ENCODE measurements at regions not wholly inside any gene's neighbourhood (a gene's known extent, or its start where the extent isn't known, plus 50 kb on each side); places are given as distances from the start of the nearest gene placed in this dataset.
"Not testable (repeated sequence)": the region's sequence is repeated elsewhere in the genome, so short reads cannot be mapped to it uniquely, and the experiment has no call there.

DNA sequence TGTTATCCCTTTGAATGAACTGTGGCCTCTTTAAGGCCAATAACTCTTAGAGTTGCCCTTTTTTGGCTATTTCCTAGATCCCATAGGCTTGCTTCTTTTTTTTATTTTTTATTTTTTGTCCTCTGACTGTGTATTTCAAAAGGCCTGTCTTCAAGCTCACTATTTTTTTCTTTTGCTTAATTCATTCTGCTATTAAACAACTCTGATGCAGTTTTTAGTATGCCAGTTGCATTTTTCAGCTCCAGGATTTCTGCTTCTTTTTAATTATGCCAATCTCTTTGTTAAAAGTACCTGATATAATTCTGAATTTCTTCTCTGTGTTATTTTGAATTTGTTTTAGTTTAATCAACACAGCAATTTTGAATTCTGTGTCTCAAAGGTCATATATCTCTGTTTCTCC is 912.1 kb downstream of the PLOD2 start:
- intact Hi-C loops (cut with DNase I), result no loop called here
- H3K4me3 ChIP-seq, result no peak overlapping the region
- peaks cover 0 to 4% (median 0%) of the 10 kb centered on the region in 3 donors for H3K9me3 ChIP-seq
- H3K4me1 ChIP-seq, result no peaks in the 10 kb centered on the region
- DNase-seq (no peak), ATAC-seq (no peak)
- no peak overlapping the region for H3K27ac ChIP-seq
- TF ChIP-seq CTCF (IDR thresholded peaks at IDR 0.05), result no peak
- no peak for TF ChIP-seq POLR2A (IDR thresholded peaks at IDR 0.05)
- no peaks in the 10 kb centered on the region for H3K27me3 ChIP-seq
- no peaks in the 10 kb centered on the region for H3K36me3 ChIP-seq (replicated peaks in 1 of 2; ENCODE audit: insufficient read depth in 1 of 2, low read depth in 2 of 2)

DNA sequence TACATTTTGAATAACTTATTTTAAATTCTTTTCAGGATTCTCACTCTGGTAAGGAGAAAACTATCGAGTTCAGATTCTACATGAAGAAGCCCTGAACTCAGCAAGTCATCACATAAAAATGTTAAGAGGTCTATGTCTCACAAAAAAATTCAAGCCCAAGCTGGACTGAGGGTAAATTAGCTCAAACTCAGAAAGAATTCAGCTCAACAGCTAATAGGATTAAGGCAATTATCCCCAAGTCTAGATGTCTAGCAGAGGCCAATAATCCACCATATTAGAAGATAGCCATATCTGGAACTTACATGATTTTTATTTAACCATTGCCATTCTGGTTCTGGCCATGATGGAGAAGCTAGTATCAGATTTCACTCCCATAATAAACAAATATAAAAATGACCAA is 909.7 kb downstream of the PLOD2 start:
- ATAC-seq (no peak), DNase-seq (no peak)
- intact Hi-C loops (cut with DNase I), result no loop called here
- TF ChIP-seq POLR2A (IDR thresholded peaks at IDR 0.05), result no peak
- TF ChIP-seq CTCF (IDR thresholded peaks at IDR 0.05), result no peak
- Histone ChIP-seq H3K4me1 (no peaks in the 10 kb centered on the region), H3K36me3 (replicated peaks in 1 of 2; ENCODE audit: insufficient read depth in 1 of 2, low read depth in 2 of 2) (no peaks in the 10 kb centered on the region), H3K4me3 (no peak overlapping the region), H3K9me3 (peaks cover 0 to 4% (median 0%) of the 10 kb centered on the region in 3 donors), H3K27ac (no peak overlapping the region), H3K27me3 (no peaks in the 10 kb centered on the region)
- 42% methylated on average over 1 of the region's 1 CpG for WGBS, 2 donors

- H3K36me3 ChIP-seq (replicated peaks in 1 of 2; ENCODE audit: insufficient read depth in 1 of 2, low read depth in 2 of 2); H3K4me1 ChIP-seq; H3K4me3 ChIP-seq; intact Hi-C loops (cut with DNase I); H3K27me3 ChIP-seq; DNase-seq; H3K27ac ChIP-seq; ATAC-seq; H3K9me3 ChIP-seq: not testable (repeated sequence)
- 86 to 90% methylated on average over 9 to 12 of the region's 12 CpGs for WGBS, 2 donors
Measured at GRCh38 chr3:145257967-145258366, 903.0 kb downstream of the PLOD2 start.

- DNase-seq, result no peak
- TF ChIP-seq POLR2A (IDR thresholded peaks at IDR 0.05) (no peak), CTCF (IDR thresholded peaks at IDR 0.05) (no peak)
- no peaks in the 10 kb centered on the region for H3K4me1 ChIP-seq
- H3K9me3 ChIP-seq, result no peaks in the 10 kb centered on the region
- 73 to 74% methylated on average over 3 of the region's 3 CpGs for WGBS, 2 donors
- no peak for ATAC-seq
- intact Hi-C loops (cut with DNase I), result no loop called here
- no peak overlapping the region for H3K27ac ChIP-seq
- H3K36me3 ChIP-seq (replicated peaks in 1 of 2; ENCODE audit: insufficient read depth in 1 of 2, low read depth in 2 of 2), result no peaks in the 10 kb centered on the region
- H3K27me3 ChIP-seq, result no peaks in the 10 kb centered on the region
- H3K4me3 ChIP-seq, result no peak overlapping the region
Measured at GRCh38 chr3:145259166-145259880, 901.7 kb downstream of the PLOD2 start.

DNA sequence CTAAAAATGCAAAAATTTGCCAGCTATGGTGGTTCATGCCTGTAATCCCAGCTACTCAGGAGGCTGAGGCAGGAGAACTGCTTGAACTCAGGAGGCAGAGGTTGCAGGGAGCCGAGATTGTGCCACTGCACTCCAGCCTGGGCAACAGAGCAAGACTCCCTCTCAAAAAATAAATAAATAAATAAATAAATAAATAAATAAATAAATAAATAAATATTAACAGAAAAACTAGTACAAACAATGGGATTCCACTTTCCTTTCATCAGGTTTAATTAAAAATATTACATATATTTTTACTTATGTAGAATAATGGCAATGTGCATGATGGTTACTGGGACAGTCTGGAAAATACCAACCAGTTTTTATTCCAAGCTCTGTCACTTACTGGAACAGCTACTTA is 897.5 kb downstream of the PLOD2 start:
- H3K4me1 ChIP-seq; H3K36me3 ChIP-seq (replicated peaks in 1 of 2; ENCODE audit: insufficient read depth in 1 of 2, low read depth in 2 of 2); H3K27me3 ChIP-seq; intact Hi-C loops (cut with DNase I); ATAC-seq; H3K27ac ChIP-seq; H3K9me3 ChIP-seq; DNase-seq; H3K4me3 ChIP-seq: not testable (repeated sequence)
- 76 to 87% methylated on average over 1 of the region's 1 CpG for WGBS, 2 donors

- WGBS, 2 donors, result 43 to 50% methylated on average over 6 of the region's 6 CpGs
- intact Hi-C loops (cut with DNase I), result no loop called here
- TF ChIP-seq POLR2A (IDR thresholded peaks at IDR 0.05) (no peak), CTCF (IDR thresholded peaks at IDR 0.05) (no peak)
- no peak overlapping the region for H3K4me3 ChIP-seq
- DNase-seq, result no peak
- no peaks in the 10 kb centered on the region for H3K36me3 ChIP-seq (replicated peaks in 1 of 2; ENCODE audit: insufficient read depth in 1 of 2, low read depth in 2 of 2)
- H3K9me3 ChIP-seq, result no peaks in the 10 kb centered on the region
- H3K27ac ChIP-seq, result no peak overlapping the region
- no peaks in the 10 kb centered on the region for H3K4me1 ChIP-seq
- ATAC-seq, result no peak
- no peaks in the 10 kb centered on the region for H3K27me3 ChIP-seq
Measured at GRCh38 chr3:145266368-145266767, 894.6 kb downstream of the PLOD2 start.

Measured in body of pancreas (tissue), 4 donors.